HG03064 (cell line): ENCODE measurements at regions not wholly inside any gene's neighbourhood (a gene's known extent, or its start where the extent isn't known, plus 50 kb on each side); places are given as distances from the start of the nearest gene placed in this dataset.
"Not testable (repeated sequence)": the region's sequence is repeated elsewhere in the genome, so short reads cannot be mapped to it uniquely, and the experiment has no call there.

Source experiments
- ATAC-seq: cut with Tn5 transposase; IDR thresholded peaks from one replicate; pipeline ENCODE4 v1.9.1; 2021; ENCODE audit warnings: low read depth; ENCODE audit not compliant: unreplicated experiment

- ATAC-seq = no peak
Observed at GRCh38 chr4:31411565-31411964, 691.4 kb downstream of the PCDH7 start.

GRCh38 chr4:31415629-31416028 lies 695.5 kb downstream of the PCDH7 start:
- no peak for ATAC-seq

GRCh38 chr4:31416498-31416897 lies 696.3 kb downstream of the PCDH7 start:
- ATAC-seq = no peak

DNA sequence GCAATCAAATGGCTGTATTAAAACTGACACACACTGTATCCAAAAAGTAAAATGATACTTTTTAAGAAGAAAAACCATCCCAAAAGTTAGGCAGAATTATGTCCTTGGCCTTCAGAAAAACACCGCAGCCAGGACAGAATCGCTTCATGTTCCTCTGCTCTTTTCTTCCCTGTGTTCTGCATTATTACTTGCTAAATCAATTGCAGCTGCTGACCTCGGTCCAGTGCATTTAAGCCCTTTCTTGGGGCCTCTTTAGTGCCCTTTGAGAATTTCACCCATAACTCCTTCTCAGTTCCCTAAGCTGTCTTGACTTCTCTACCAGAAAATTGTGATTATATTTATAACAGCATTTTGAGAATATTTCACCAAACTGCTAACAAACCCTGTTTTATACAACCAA lies 696.9 kb downstream of the PCDH7 start:
- ATAC-seq = no peak

- no peak for ATAC-seq
Observed at GRCh38 chr4:31422006-31422405, 701.8 kb downstream of the PCDH7 start.

- no peak for ATAC-seq
Observed at GRCh38 chr4:31427691-31428090, 707.5 kb downstream of the PCDH7 start.

DNA sequence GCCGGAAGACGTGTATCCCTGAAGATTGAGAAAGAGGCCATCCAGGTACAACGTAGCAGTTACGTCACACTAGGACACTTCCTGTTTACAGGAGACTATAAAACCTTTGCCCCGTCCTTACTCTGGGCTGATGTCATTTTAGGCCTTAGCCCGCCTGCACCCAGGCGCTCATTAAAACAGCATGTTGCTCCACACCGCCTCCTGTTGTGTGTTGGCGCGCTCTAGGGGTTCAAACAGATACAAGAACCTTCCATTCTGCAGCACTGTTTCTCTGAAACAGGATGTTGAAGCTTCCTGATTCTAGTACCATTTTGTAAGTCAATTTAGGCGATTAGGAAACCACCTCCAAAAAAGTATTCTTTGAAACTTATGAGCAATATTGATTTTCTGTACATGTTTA lies 722.1 kb downstream of the PCDH7 start:
- ATAC-seq = no peak

DNA sequence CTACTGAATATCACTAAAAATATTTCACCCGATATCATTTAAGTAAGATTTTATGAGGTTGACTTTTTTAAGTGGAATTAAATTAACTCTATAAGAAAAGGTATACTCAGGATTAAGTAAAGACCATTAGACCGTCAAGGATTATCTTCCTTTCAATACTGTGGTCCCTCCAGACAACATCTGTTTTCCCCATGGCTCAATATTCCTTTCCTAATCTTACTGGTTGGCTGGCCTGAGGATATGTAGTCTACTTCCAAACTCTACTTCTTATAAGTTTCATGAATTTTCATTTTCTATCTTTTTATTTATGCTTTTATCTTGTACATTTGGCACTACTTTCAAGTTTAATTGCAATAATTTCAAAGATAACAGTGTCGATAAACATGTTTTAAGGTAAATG lies 725.4 kb downstream of the PCDH7 start:
- ATAC-seq = no peak

GRCh38 chr4:31455612-31456011 lies 735.4 kb downstream of the PCDH7 start:
- ATAC-seq = no peak

DNA sequence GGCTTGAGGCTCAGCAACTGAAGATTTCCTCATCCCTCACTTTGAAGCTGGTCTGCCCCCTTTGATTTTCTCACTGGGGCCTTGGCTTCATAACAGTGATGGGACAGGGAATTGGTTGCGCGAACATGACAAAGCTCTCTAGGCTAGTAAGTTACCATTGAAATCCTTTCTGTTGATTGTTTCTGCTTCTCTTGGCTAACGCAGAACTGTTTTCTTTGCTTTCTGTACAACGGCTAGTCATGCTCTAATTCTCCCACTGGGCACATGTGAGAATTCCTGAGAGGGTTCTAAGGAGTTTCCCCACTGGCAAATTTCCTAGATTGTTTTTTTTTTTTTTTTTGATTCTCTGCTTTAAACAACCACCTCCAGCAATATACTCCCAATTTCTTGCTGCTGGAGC lies 738.6 kb downstream of the PCDH7 start:
- ATAC-seq = no peak

GRCh38 chr4:31461421-31461820 lies 741.3 kb downstream of the PCDH7 start:
- ATAC-seq = no peak

- no peak for ATAC-seq
Observed at GRCh38 chr4:31467781-31468180, 747.6 kb downstream of the PCDH7 start.

DNA sequence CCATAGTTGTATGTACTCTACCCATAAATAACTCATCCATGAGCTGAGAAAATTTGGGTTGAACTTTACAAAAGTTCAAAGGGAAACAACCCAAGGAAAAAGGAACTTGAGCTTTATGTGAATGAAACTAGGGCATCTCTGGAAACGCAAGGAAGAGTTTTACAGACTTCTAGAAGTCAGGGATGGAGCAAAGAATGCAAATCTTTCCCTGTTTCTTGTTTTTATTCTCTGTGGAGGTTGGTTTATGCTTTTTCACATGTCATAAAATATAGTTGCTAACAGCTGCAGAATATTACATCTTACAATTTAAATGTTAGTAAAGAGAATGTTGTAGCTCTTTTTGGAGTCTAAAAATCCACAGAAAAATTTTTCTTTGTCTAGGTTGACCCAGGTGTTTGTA lies 754.1 kb downstream of the PCDH7 start:
- ATAC-seq = no peak

- ATAC-seq = no peak
Observed at GRCh38 chr4:31482691-31483090, 762.5 kb downstream of the PCDH7 start.

DNA sequence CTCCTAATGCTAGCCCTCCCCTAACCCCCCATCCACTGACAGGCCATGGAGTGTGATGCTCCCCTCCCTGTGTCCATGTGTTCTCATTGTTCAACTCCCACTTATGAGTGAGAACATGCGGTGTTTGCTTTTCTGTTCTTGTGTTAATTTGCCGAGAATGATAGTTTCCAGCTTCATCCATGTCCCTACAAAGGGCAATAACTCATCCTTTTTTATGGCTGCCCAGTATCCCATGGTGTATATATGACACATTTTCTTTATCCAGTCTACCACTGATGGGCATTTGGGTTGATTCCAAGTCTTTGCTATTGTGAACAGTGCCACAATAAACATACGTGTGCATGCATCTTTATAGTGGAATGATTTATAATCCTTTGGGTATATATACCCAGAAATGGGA lies 779.0 kb downstream of the PCDH7 start:
- ATAC-seq = not testable (repeated sequence)

DNA sequence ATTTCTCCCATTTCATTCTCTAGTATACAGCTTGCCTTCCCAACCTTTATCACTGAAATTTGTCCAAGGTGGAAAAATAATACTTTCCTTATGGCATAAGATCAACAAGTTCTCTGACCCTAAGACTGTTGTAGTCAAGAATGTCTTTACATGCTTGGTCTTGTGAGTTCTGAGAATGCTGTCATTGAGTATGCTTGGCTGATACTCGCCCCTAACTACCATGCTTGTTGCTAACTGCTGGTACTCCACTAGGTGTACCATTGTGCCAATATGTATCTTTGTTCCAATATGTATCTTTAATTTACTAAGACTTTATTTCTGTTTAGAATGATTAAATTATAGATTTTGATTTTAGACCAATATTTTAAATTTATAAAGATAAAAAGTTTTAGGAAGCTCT lies 796.4 kb downstream of the PCDH7 start:
- ATAC-seq = no peak

- no peak for ATAC-seq
Observed at GRCh38 chr4:31518796-31519250, 798.7 kb downstream of the PCDH7 start.

DNA sequence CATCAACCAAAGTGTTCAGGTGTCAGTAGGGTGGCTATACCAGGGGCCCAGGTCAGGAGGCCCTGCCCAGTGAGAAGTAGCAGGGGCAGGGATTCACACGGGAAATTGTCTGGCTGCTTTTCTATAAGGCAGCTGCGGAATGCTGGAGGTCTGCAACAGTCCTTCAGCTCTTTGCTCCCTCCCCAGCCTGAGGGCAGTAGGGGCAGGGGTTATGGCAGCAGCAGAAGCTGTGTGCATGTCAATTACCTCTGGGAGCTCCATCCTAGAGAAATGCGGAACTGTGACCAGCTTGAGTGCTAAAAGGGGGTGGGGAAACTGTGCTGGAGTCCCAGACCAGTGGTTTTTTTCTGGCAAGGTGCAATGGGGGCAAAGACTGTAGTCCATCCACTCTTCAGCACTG lies 810.4 kb downstream of the PCDH7 start:
- ATAC-seq = no peak

DNA sequence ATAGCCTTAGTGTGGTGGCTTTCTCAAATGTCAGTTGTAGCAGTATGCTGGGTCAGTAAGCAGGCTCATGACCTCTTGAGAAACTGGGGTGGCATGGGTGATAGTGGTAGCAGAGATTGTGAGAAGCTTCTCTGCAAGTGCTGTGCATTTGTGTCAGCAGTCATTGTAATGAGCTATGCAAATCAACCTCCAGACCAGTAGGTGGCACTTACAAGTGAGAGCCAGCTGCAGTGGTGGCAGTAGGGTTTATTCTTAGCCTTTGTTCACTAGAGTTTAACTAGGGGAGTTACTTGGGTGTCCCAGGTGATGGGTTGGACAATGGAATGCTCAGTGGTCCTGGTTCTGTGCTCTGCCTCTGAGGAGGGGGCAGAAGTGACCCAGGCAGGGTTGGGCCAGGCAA lies 818.7 kb downstream of the PCDH7 start:
- no peak for ATAC-seq

GRCh38 chr4:31539284-31540069 lies 819.3 kb downstream of the PCDH7 start:
- ATAC-seq = no peak

DNA sequence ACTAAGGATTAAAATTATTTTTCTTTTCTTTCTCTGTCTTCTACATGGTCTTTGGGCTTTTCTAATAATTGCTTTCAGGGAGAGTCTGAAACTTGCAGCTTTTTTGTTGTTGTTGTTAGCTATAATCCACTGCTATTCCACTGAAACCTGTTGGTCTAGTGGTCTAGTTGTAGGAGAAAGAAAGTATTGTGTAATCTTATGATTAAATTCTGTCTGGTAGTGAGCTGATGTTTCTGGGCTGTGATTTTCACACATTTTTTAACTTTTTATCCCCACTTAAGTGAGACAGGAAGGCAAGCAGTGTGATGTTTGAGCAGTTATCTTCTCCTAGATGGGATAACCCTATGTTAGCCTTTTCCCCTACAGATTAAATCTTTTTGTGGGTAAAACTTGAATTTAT lies 825.2 kb downstream of the PCDH7 start:
- no peak for ATAC-seq

DNA sequence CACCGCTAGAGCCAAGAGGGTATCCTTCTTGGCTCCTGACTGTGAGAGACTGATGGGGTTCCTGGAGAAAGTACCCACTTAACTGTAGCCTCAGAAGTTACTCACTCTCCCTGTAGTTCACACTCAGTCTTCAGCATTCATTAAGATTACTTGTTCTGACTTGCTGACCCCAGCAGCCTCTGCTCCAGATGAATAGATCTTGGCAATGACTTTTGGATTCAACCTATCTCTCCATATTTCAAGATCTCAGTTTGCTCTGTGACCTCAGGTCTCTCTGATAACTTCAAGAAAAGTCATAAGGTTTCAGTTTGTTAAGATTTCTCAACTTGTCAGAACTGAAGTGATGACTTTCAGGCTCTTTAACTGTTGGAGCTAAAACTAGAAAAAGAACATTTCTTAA lies 825.6 kb downstream of the PCDH7 start:
- ATAC-seq = no peak

DNA sequence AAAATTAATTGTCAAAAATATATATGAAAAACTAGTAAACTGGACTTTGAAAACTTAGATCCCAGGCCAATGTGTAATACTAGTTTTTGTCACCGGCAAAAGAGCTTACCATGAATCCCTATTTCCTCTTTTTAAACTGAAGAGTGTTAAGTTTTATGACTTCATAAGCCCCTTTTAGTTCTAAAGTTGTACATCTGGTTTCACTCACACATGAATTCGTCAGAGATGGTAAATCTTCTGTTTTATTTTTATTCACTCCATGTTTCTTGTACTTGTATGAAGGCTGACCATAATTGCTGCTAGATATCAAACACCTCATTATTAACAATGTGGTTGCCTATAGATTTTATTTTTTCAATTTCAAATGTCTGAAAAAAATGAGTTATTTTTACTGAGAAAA lies 827.9 kb downstream of the PCDH7 start:
- no peak for ATAC-seq
